ENCODE measurements at regions not wholly inside any gene's neighbourhood (a gene's known extent, or its start where the extent isn't known, plus 50 kb on each side); places are given as distances from the start of the nearest gene placed in this dataset.

DNA sequence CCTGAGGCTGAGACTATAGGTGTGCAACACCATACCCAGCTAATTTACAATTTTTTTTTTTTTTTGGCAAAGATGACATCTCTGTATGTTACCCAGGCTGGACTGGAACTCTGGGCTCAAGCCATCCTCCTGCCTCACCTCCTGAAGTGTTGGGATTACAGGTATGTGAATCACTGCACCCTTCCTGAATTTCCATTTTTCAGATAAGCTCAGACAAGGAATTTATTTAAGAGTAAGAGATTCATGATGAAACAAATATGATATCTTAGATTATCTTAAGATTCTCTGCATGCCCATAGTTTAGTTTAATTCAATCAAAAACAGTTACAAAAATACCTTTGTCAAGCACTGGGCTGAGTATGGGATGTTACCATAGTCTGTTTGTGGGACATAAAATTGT is 128.4 kb upstream of the BASP1 start (continued):
- TF ChIP-seq ZBTB40 (IDR thresholded peaks at IDR 0.05) (no peak), ZBTB40 (CRISPR knock-in tag; IDR thresholded peaks at IDR 0.05) (no peak), SRF (CRISPR knock-in tag; IDR thresholded peaks at IDR 0.05) (no peak)
